Retinal pigment epithelial cell (primary cell): ENCODE measurements at regions not wholly inside any gene's neighbourhood (a gene's known extent, or its start where the extent isn't known, plus 50 kb on each side); places are given as distances from the start of the nearest gene placed in this dataset.

Source experiments
- DNase-seq: peaks from one replicate; pipeline ENCODE4 v3.0.0-alpha.2; 2010; ENCODE audit warnings: low read depth
- H3K4me3 ChIP-seq: 2 replicates; pipeline ENCODE4 v1.5.1; 2011; ENCODE audit warnings: mild to moderate bottlenecking, low read length, control low read depth, moderate library complexity
- CTCF ChIP-seq: conservative IDR thresholded peaks from 2 replicates; pipeline ENCODE4 v1.5.1; 2011; ENCODE audit warnings: low read depth, low read length, control low read depth, inconsistent platforms

GRCh38 chr7:42596737-42597136 is 315.1 kb downstream of the C7orf25 start:
- no peak overlapping the region for H3K4me3 ChIP-seq
- no peak for DNase-seq

GRCh38 chr7:42593860-42594259 is 318.0 kb downstream of the C7orf25 start:
- DNase-seq = no peak
- no peak for TF ChIP-seq CTCF
- H3K4me3 ChIP-seq = no peak overlapping the region

More at GRCh38 chr7:42596737-42597136, 315.1 kb downstream of the C7orf25 start:
- TF ChIP-seq CTCF = no peak

- no peak for TF ChIP-seq CTCF
- no peak for DNase-seq
- no peak overlapping the region for H3K4me3 ChIP-seq
These were observed 321.0 kb downstream of the C7orf25 start for GRCh38 chr7:42590771-42591310.

GRCh38 chr7:42588876-42589275 is 323.0 kb downstream of the C7orf25 start:
- DNase-seq = no peak
- TF ChIP-seq CTCF = no peak
- no peak overlapping the region for H3K4me3 ChIP-seq

GRCh38 chr7:42587806-42588205 is 324.1 kb downstream of the C7orf25 start:
- no peak for TF ChIP-seq CTCF
- no peak overlapping the region for H3K4me3 ChIP-seq
- no peak for DNase-seq

- no peak for TF ChIP-seq CTCF
- no peak for DNase-seq
- no peak overlapping the region for H3K4me3 ChIP-seq
These were observed 331.8 kb downstream of the C7orf25 start for GRCh38 chr7:42580061-42580460.

GRCh38 chr7:42575171-42575570 is 336.7 kb downstream of the C7orf25 start:
- no peak overlapping the region for H3K4me3 ChIP-seq
- no peak for TF ChIP-seq CTCF
- no peak for DNase-seq
